ENCODE measurements at regions not wholly inside any gene's neighbourhood (a gene's known extent, or its start where the extent isn't known, plus 50 kb on each side); places are given as distances from the start of the nearest gene placed in this dataset.

DNA sequence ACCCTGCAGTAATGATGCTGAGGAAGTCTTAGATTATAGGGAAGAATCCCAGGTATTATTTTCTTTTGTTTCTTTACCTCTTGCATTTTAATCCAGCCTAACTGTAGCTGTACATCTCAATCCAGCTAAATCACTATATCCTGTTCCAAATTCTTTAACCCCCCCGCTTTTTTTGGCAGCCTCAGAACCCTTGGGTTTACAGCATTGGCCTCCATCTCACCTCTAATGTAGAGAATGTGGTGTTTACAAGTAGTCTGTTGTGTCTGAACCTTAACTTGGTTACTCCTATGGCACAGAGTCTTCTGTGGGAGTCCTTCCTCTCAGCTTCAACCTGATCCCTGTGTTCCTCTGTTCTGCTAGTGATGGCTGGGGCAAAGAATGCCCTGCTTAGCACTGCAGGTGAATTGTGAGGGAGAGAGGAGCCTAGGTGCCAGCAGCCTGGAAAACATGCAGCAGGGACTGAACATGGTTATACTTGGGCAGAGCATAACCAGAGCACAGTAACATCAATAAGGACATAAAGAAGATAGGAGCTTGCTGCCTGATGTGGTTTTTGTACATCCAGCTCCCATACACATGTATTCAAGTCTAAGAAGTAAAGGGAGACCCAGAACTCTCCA is 130.2 kb downstream of the FAM124B start:
- in situ Hi-C loops (cut with MboI) = no loop called here
- ChIA-PET RAD21 (ENCODE audit: unreplicated experiment) (no interaction called here), POLR2A (no interaction called here), SMC1A (ENCODE audit: uncharacterized antibody, unreplicated experiment) (no interaction called here), CTCF (interaction anchor here (0.6 to 2.3 kb wide), 2 partner anchors 13 to 24 kb away, joined by 3 to 7 read pairs; no protein-coding TSS in a partner anchor)
- ATAC-seq (no peak), FAIRE-seq (no peak), DNase-seq (ENCODE audit: low read depth, low spot score) (no peak)
- no peaks in the 10 kb centered on the region; a peak in 1 of 4 replicates for H3K27me3 ChIP-seq (replicated peaks in 1 of 2; ENCODE audit: control insufficient read depth in 2 of 2, insufficient read depth in 2 of 2, low read length in 1 of 2)
- no peaks in the 10 kb centered on the region for H3K36me3 ChIP-seq (ENCODE audit: control insufficient read depth in 2 of 2, insufficient read depth in 2 of 2, low read length in 1 of 2)
- H3K4me3 ChIP-seq = no peak overlapping the region
- H3K79me2 ChIP-seq (ENCODE audit: control insufficient read depth, insufficient read depth, low read length) = no peaks in the 10 kb centered on the region
- no peaks in the 10 kb centered on the region for H3K4me1 ChIP-seq (ENCODE audit: control insufficient read depth, insufficient read depth, low read length)
- H3K9ac ChIP-seq (ENCODE audit: control insufficient read depth, insufficient read depth, low read length) = no peak overlapping the region
- 0% methylated on average over 1 of the region's 1 CpG for WGBS (ENCODE audit: insufficient coverage, insufficient replicate concordance, low lambda C conversion rate, missing lambda C conversion rate)
- no peak for TF ChIP-seq NR2C2 (IDR thresholded peaks at IDR 0.05; ENCODE audit: borderline replicate concordance, control insufficient read depth, insufficient read length, low read depth)
- no peak overlapping the region for H3K4me2 ChIP-seq (ENCODE audit: control insufficient read depth, insufficient read depth)
- no peak overlapping the region for H3K27ac ChIP-seq (ENCODE audit: control insufficient read depth, insufficient read depth)
- H3K9me3 ChIP-seq (replicated peaks; ENCODE audit: control insufficient read depth, insufficient read depth, low read length) = no peaks in the 10 kb centered on the region
- H4K20me1 ChIP-seq (ENCODE audit: control insufficient read depth, insufficient read depth) = no peaks in the 10 kb centered on the region
- BruUV-seq (replicated peaks) = no TSS peak
- H2AFZ ChIP-seq (ENCODE audit: control insufficient read depth, low read depth, low read length) = no peak overlapping the region
- intact Hi-C loops (cut with micrococcal nuclease; ENCODE audit: unreplicated experiment) = no loop called here

DNA sequence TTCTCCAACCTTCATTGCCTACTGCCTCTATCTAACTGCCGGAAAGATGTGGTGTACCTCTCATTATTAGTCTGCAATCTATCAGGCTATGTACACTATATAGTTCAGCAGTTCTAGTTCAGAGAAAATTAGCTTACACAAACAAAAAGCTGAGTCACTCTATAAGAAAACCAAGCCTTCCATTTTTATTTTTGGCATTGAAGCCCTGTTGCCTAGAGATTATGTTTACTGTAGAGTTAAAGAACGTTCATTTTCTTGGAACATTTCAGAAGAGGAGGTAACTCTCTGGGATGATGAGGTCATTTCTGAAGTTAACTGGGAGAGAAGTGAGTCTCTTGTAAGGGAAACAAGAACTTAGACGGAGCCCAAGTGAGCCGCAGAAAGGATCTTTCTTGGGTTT is 133.5 kb downstream of the FAM124B start:
- Histone ChIP-seq H3K9ac (ENCODE audit: control insufficient read depth, insufficient read depth, low read length) (no peak overlapping the region), H3K4me1 (ENCODE audit: control insufficient read depth, insufficient read depth, low read length) (no peaks in the 10 kb centered on the region), H4K20me1 (ENCODE audit: control insufficient read depth, insufficient read depth) (no peaks in the 10 kb centered on the region), H3K27me3 (replicated peaks in 1 of 2; ENCODE audit: control insufficient read depth in 2 of 2, insufficient read depth in 2 of 2, low read length in 1 of 2) (no peaks in the 10 kb centered on the region; a peak in 1 of 4 replicates), H2AFZ (ENCODE audit: control insufficient read depth, low read depth, low read length) (no peak overlapping the region), H3K4me3 (no peak overlapping the region), H3K79me2 (ENCODE audit: control insufficient read depth, insufficient read depth, low read length) (no peaks in the 10 kb centered on the region), H3K9me3 (replicated peaks; ENCODE audit: control insufficient read depth, insufficient read depth, low read length) (no peaks in the 10 kb centered on the region), H3K36me3 (ENCODE audit: control insufficient read depth in 2 of 2, insufficient read depth in 2 of 2, low read length in 1 of 2) (no peaks in the 10 kb centered on the region), H3K4me2 (ENCODE audit: control insufficient read depth, insufficient read depth) (no peak overlapping the region), H3K27ac (ENCODE audit: control insufficient read depth, insufficient read depth) (no peak overlapping the region)
- SMC1A ChIA-PET (ENCODE audit: uncharacterized antibody, unreplicated experiment) = no interaction called here
- CTCF ChIA-PET = interaction anchor here (0.7 to 1.0 kb wide), 2 partner anchors 16 to 298 kb away, joined by 3 to 4 read pairs; no protein-coding TSS in a partner anchor
- ATAC-seq = no peak
- 63% methylated on average over 4 of the region's 4 CpGs for WGBS (ENCODE audit: insufficient coverage, insufficient replicate concordance, low lambda C conversion rate, missing lambda C conversion rate)
- BruUV-seq (replicated peaks) = no TSS peak
- RAD21 ChIA-PET (ENCODE audit: unreplicated experiment) = no interaction called here
- in situ Hi-C loops (cut with MboI) (no loop called here), intact Hi-C loops (cut with micrococcal nuclease; ENCODE audit: unreplicated experiment) (no loop called here)
- TF ChIP-seq, protein P1, sequence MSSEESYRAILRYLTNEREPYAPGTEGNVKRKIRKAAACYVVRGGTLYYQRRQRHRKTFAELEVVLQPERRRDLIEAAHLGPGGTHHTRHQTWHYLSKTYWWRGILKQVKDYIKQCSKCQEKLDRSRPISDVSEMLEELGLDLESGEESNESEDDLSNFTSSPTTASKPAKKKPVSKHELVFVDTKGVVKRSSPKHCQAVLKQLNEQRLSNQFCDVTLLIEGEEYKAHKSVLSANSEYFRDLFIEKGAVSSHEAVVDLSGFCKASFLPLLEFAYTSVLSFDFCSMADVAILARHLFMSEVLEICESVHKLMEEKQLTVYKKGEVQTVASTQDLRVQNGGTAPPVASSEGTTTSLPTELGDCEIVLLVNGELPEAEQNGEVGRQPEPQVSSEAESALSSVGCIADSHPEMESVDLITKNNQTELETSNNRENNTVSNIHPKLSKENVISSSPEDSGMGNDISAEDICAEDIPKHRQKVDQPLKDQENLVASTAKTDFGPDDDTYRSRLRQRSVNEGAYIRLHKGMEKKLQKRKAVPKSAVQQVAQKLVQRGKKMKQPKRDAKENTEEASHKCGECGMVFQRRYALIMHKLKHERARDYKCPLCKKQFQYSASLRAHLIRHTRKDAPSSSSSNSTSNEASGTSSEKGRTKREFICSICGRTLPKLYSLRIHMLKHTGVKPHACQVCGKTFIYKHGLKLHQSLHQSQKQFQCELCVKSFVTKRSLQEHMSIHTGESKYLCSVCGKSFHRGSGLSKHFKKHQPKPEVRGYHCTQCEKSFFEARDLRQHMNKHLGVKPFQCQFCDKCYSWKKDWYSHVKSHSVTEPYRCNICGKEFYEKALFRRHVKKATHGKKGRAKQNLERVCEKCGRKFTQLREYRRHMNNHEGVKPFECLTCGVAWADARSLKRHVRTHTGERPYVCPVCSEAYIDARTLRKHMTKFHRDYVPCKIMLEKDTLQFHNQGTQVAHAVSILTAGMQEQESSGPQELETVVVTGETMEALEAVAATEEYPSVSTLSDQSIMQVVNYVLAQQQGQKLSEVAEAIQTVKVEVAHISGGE (CRISPR knock-in tag; IDR thresholded peaks at IDR 0.05) = no peak
- TF ChIP-seq, protein P2, sequence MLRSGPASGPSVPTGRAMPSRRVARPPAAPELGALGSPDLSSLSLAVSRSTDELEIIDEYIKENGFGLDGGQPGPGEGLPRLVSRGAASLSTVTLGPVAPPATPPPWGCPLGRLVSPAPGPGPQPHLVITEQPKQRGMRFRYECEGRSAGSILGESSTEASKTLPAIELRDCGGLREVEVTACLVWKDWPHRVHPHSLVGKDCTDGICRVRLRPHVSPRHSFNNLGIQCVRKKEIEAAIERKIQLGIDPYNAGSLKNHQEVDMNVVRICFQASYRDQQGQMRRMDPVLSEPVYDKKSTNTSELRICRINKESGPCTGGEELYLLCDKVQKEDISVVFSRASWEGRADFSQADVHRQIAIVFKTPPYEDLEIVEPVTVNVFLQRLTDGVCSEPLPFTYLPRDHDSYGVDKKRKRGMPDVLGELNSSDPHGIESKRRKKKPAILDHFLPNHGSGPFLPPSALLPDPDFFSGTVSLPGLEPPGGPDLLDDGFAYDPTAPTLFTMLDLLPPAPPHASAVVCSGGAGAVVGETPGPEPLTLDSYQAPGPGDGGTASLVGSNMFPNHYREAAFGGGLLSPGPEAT (IDR thresholded peaks at IDR 0.05; ENCODE audit: low read depth) = no peak
- TF ChIP-seq DPF2 (IDR thresholded peaks at IDR 0.05) (no peak), ASH2L (IDR thresholded peaks at IDR 0.05; ENCODE audit: borderline replicate concordance, low read depth) (no peak), MTA2 (IDR thresholded peaks at IDR 0.05; ENCODE audit: low read depth) (no peak), SPI1 (IDR thresholded peaks at IDR 0.05; ENCODE audit: borderline replicate concordance, insufficient read depth, low read depth, low read length) (no peak), GATAD2B (conservative IDR thresholded peaks at IDR 0.05; ENCODE audit: low read depth) (no peak), HDAC6 (IDR thresholded peaks at IDR 0.05; ENCODE audit: unreplicated experiment) (no peak)
- POLR2A ChIA-PET = no interaction called here
- no peak for FAIRE-seq
- no peak for DNase-seq (ENCODE audit: low read depth, low spot score)

Measured in GM12878 (cell line).